Ishikawa (cell line): ENCODE measurements at regions not wholly inside any gene's neighbourhood (a gene's known extent, or its start where the extent isn't known, plus 50 kb on each side); places are given as distances from the start of the nearest gene placed in this dataset.

ENCODE experiments used
- EGR1 ChIP-seq: IDR thresholded peaks from 2 replicates; pipeline ENCODE4 v1.6.1; 2012
- MAX ChIP-seq: IDR thresholded peaks from 2 replicates; pipeline ENCODE4 v1.6.1; 2012
- USF1 ChIP-seq: IDR thresholded peaks from 2 replicates; pipeline ENCODE4 v1.6.1; 2012
- TF ChIP-seq, protein P1 (sequence below): IDR thresholded peaks from 2 replicates; pipeline ENCODE4 v1.6.1; 2012; ENCODE audit warnings: low read depth, mild to moderate bottlenecking

GRCh38 chr7:109782806-109783205 is 1213.1 kb downstream of the DNAJB9 start:
- TF ChIP-seq, protein P1, sequence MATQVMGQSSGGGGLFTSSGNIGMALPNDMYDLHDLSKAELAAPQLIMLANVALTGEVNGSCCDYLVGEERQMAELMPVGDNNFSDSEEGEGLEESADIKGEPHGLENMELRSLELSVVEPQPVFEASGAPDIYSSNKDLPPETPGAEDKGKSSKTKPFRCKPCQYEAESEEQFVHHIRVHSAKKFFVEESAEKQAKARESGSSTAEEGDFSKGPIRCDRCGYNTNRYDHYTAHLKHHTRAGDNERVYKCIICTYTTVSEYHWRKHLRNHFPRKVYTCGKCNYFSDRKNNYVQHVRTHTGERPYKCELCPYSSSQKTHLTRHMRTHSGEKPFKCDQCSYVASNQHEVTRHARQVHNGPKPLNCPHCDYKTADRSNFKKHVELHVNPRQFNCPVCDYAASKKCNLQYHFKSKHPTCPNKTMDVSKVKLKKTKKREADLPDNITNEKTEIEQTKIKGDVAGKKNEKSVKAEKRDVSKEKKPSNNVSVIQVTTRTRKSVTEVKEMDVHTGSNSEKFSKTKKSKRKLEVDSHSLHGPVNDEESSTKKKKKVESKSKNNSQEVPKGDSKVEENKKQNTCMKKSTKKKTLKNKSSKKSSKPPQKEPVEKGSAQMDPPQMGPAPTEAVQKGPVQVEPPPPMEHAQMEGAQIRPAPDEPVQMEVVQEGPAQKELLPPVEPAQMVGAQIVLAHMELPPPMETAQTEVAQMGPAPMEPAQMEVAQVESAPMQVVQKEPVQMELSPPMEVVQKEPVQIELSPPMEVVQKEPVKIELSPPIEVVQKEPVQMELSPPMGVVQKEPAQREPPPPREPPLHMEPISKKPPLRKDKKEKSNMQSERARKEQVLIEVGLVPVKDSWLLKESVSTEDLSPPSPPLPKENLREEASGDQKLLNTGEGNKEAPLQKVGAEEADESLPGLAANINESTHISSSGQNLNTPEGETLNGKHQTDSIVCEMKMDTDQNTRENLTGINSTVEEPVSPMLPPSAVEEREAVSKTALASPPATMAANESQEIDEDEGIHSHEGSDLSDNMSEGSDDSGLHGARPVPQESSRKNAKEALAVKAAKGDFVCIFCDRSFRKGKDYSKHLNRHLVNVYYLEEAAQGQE: no peak
- TF ChIP-seq EGR1: no peak
- TF ChIP-seq MAX: no peak
- no peak for TF ChIP-seq USF1
